Suprapubic skin (tissue), 4 donors: ENCODE measurements at regions not wholly inside any gene's neighbourhood (a gene's known extent, or its start where the extent isn't known, plus 50 kb on each side); places are given as distances from the start of the nearest gene placed in this dataset.
A peak's percentile ranks its signal among the peaks of the same experiment; 100 is the strongest.

ENCODE experiments used
- DNase-seq, 2 donors: peaks; one replicate each; pipeline ENCODE4 v3.0.0-alpha.2; 2019; ENCODE audit warnings: low spot score in 2 of 2
- H3K27ac ChIP-seq: fragments of 200-600 bp; sonication (generic); one replicate; pipeline ENCODE4 v1.5.1; 2019
- H3K27me3 ChIP-seq: fragments of 200-600 bp; sonication (generic); one replicate; pipeline ENCODE4 v1.5.1; 2019
- H3K36me3 ChIP-seq: fragments of 200-600 bp; sonication (generic); one replicate; pipeline ENCODE4 v1.5.1; 2019
- H3K4me1 ChIP-seq: fragments of 200-600 bp; sonication (generic); one replicate; pipeline ENCODE4 v1.5.1; 2019
- H3K4me3 ChIP-seq: fragments of 200-600 bp; sonication (generic); one replicate; pipeline ENCODE4 v1.5.1; 2019; ENCODE audit warnings: mild to moderate bottlenecking
- H3K9me3 ChIP-seq: fragments of 200-600 bp; sonication (generic); one replicate; pipeline ENCODE4 v1.5.1; 2019
- EP300 ChIP-seq: sonication (generic); formaldehyde crosslinking; IDR thresholded peaks from one replicate; pipeline ENCODE4 v1.6.1; 2017; ENCODE audit warnings: antibody characterized with exemption
- POLR2A ChIP-seq, 2 donors: fragments of 450-650 bp; IDR thresholded peaks; one replicate each; pipeline ENCODE4 v1.6.1; 2017; ENCODE audit warnings: antibody characterized with exemption in 2 of 2, mild to moderate bottlenecking in 2 of 2, moderate library complexity in 2 of 2
- POLR2AphosphoS5 ChIP-seq, 3 donors: sonication (generic); formaldehyde crosslinking; IDR thresholded peaks; one replicate each; pipeline ENCODE4 v1.6.1; 2017; ENCODE audit warnings: antibody characterized with exemption in 3 of 3
- WGBS: methylation state at CpG from one replicate; pipeline ENCODE4 v1.1.5; 2018; 5-methylcytosine and 5-hydroxymethylcytosine counted together
- TF ChIP-seq, protein P1 (sequence below), 2 donors: fragments of 200-600 bp in 1 of 2; fragments of 450-650 bp in 1 of 2; sonication (generic) in 1 of 2; IDR thresholded peaks; one replicate each; pipeline ENCODE4 v1.5.1; 2016 to 2019; ENCODE audit warnings: antibody characterized with exemption in 2 of 2, mild to moderate bottlenecking in 1 of 2, moderate library complexity in 1 of 2

DNA sequence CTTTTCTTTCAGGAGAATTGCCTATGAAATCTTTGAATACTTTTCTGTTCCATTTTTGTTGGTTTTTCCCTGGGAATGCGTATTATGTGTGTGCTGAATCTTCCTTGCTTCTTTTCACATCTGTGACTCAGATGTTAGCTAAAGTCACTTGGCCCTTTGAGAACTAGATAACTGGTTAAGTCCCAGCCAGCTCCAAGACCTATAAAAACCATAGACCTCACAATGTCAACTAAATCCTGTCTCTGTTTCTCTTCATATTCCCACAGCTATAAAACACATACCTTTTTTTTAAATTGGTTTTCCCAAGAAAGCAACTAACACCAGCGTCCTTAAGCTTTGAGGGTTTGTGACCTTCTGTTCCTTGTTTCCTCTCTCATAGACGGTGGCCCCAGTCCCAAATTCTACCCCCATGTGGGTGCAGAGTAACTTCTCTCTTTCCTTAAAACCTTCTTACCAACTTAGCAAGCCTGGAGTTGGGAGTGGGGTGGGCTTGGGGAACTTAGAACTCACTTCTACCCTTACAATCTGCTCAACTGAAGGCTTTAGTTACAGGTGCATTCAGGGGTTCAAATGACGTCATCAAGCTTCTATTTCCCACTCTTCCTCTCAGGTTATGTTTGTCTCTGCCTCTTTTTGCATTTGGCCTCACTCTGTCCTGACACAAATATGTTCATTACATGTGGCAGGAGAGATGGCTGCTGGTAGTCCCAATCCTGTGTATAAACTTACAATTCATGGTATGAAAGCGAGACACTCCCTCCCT is 58.1 kb upstream of the TGIF1 start:
- Histone ChIP-seq H3K27me3 (no peaks in the 10 kb centered on the region), H3K4me3 (no peak overlapping the region), H3K9me3 (peaks cover 4% of the 10 kb centered on the region), H3K36me3 (no peaks in the 10 kb centered on the region), H3K27ac (no peak overlapping the region), H3K4me1 (peaks cover 6% of the 10 kb centered on the region)
- no peak for DNase-seq
- 70% methylated on average over 5 of the region's 5 CpGs for WGBS
- TF ChIP-seq POLR2A (IDR thresholded peaks at IDR 0.05) (no peak), POLR2AphosphoS5 (IDR thresholded peaks at IDR 0.05) (no peak), EP300 (no peak)
- TF ChIP-seq, protein P1, sequence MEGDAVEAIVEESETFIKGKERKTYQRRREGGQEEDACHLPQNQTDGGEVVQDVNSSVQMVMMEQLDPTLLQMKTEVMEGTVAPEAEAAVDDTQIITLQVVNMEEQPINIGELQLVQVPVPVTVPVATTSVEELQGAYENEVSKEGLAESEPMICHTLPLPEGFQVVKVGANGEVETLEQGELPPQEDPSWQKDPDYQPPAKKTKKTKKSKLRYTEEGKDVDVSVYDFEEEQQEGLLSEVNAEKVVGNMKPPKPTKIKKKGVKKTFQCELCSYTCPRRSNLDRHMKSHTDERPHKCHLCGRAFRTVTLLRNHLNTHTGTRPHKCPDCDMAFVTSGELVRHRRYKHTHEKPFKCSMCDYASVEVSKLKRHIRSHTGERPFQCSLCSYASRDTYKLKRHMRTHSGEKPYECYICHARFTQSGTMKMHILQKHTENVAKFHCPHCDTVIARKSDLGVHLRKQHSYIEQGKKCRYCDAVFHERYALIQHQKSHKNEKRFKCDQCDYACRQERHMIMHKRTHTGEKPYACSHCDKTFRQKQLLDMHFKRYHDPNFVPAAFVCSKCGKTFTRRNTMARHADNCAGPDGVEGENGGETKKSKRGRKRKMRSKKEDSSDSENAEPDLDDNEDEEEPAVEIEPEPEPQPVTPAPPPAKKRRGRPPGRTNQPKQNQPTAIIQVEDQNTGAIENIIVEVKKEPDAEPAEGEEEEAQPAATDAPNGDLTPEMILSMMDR (IDR thresholded peaks at IDR 0.05), result no peak

DNA sequence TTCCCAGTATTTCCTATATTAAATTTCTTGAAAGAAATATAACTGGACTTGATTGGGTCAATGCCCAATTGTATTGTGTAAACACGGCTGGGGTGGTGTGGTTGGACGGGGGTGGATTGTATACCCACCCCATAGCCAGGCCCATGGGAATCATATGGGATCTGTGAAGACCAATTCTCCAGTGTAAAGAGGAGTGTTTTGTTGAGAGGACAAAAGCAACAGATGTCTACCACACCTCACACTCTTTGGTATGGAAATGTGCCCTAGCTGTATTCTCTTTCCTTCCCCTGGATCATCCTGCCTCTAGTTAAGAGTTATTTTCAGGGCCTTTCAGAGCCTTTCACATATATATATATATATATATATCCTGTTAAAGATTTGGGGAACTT is 57.5 kb upstream of the TGIF1 start:
- no peaks in the 10 kb centered on the region for H3K36me3 ChIP-seq
- H3K9me3 ChIP-seq, result peaks cover 4% of the 10 kb centered on the region
- H3K4me3 ChIP-seq, result no peak overlapping the region
- no peak for DNase-seq
- no peak overlapping the region for H3K27ac ChIP-seq
- H3K27me3 ChIP-seq, result no peaks in the 10 kb centered on the region
- peaks cover 6% of the 10 kb centered on the region for H3K4me1 ChIP-seq
- TF ChIP-seq, protein P1 (IDR thresholded peaks at IDR 0.05), result no peak
- TF ChIP-seq POLR2A (IDR thresholded peaks at IDR 0.05) (no peak), EP300 (no peak), POLR2AphosphoS5 (IDR thresholded peaks at IDR 0.05) (no peak)
- WGBS, result 85% methylated on average over 2 of the region's 2 CpGs

DNA sequence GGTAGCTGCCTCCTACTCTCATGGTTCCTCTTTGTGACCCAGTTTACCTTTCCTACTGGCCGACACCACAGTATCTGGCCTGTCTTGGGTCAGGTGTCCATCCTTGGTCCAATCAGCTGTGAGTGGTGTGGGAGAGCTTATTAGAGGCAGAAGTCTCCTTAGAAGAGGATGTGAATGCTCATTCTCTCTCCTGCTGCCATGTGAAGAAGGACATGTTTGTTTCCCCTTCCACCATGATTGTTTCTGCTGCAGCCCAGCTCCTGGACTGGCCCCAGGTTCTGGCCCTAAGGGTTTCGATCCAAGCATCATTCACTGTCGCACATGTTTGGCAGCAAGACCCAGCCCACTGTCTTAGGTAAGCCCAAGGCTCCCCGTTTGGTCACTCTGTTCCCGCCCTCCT is 55.3 kb upstream of the TGIF1 start:
- peaks cover 4% of the 10 kb centered on the region for H3K9me3 ChIP-seq
- H3K4me3 ChIP-seq, result no peak overlapping the region
- no peak for TF ChIP-seq POLR2AphosphoS5 (IDR thresholded peaks at IDR 0.05)
- no peak for TF ChIP-seq EP300
- TF ChIP-seq, protein P1 (IDR thresholded peaks at IDR 0.05), result no peak
- no peak for TF ChIP-seq POLR2A (IDR thresholded peaks at IDR 0.05)
- H3K27ac ChIP-seq, result no peak overlapping the region
- no peaks in the 10 kb centered on the region for H3K36me3 ChIP-seq
- DNase-seq, result no peak
- no peaks in the 10 kb centered on the region for H3K27me3 ChIP-seq
- peaks cover 6% of the 10 kb centered on the region for H3K4me1 ChIP-seq
- 90% methylated on average over 5 of the region's 5 CpGs for WGBS

DNA sequence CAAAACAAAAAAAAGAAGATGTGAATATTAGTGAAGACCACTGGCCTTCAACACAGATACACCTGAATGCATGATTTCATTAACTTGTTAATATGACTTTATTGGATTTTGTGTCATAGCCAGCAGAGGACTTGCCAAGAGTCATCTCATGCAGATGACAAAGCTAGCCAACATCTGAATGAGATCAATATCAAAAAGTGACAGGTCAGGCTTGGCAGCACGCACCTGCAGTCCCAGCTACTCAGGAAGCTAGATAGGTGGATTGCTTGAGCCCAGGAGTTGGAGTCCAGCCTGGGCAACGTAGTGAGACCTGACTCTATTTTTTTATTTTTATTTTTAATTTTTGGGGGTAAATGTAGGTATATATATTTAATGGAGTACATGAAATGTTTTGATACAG is 54.5 kb upstream of the TGIF1 start:
- Histone ChIP-seq H3K36me3 (no peaks in the 10 kb centered on the region), H3K4me1 (peaks cover 6% of the 10 kb centered on the region), H3K27me3 (no peaks in the 10 kb centered on the region), H3K4me3 (no peak overlapping the region), H3K27ac (no peak overlapping the region), H3K9me3 (no peaks in the 10 kb centered on the region)
- TF ChIP-seq POLR2A (IDR thresholded peaks at IDR 0.05), result no peak
- no peak for TF ChIP-seq POLR2AphosphoS5 (IDR thresholded peaks at IDR 0.05)
- no peak for TF ChIP-seq EP300
- TF ChIP-seq, protein P1 (IDR thresholded peaks at IDR 0.05), result no peak
- WGBS, result 62% methylated on average over 2 of the region's 2 CpGs
- DNase-seq, result no peak

DNA sequence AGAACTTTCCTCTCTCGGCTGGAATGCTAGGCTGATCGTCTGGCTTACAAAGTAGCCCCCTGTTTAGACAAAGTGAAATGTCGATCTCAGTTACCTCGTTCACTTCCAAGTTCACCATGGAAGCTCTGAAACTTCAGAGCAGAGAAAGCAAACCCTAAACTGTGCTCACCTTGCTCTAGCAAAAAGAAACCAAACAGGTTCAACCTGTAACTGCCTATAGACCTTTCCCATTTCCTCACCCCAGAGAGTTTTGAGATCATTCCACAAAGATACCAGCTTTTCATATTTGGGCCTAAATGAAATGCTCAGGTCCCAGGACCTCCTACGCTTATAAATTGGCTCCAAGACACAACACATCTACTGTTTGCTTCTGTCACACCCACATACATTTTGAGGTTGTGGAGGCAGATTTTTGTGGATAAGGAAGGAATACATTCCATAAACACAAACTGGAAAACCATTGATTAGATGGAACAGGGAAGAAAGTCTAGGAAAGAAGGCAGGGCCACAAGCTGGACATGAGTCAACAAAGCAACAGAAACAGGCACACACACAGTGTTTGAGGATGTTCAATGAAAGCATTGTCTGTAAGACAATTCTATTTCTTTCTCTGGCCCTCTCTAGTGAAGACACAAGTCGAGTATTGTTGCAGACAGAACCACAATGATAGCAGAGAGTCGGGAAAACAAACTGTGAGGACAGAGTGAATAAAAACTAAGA is 52.8 kb upstream of the TGIF1 start:
- Histone ChIP-seq H3K4me1 (peaks cover 6% of the 10 kb centered on the region), H3K36me3 (no peaks in the 10 kb centered on the region), H3K9me3 (no peaks in the 10 kb centered on the region), H3K27ac (peak overlapping the region; percentile 72), H3K27me3 (no peaks in the 10 kb centered on the region), H3K4me3 (no peak overlapping the region)
- no peak for DNase-seq
- no peak for TF ChIP-seq POLR2AphosphoS5 (IDR thresholded peaks at IDR 0.05)
- TF ChIP-seq POLR2A (IDR thresholded peaks at IDR 0.05), result no peak
- no peak for TF ChIP-seq EP300
- WGBS, result 53% methylated on average over 7 of the region's 7 CpGs
